ENCODE measurements at regions not wholly inside any gene's neighbourhood (a gene's known extent, or its start where the extent isn't known, plus 50 kb on each side); places are given as distances from the start of the nearest gene placed in this dataset.
A peak's percentile ranks its signal among the peaks of the same experiment; 100 is the strongest.

GRCh38 chr12:17975239-17975638, 114.8 kb downstream of the RERGL start:
- no peak for TF ChIP-seq CTCF (conservative IDR thresholded peaks at IDR 0.05; ENCODE audit: control insufficient read depth, insufficient read depth, low read depth, low read length)
- no peak overlapping the region for H3K4me3 ChIP-seq (ENCODE audit: control insufficient read depth, low read depth, low read length)
- no peak for DNase-seq (ENCODE audit: low read depth)

GRCh38 chr12:17971850-17972249, 118.1 kb downstream of the RERGL start:
- TF ChIP-seq CTCF (conservative IDR thresholded peaks at IDR 0.05; ENCODE audit: control insufficient read depth, insufficient read depth, low read depth, low read length), result no peak
- no peak overlapping the region for H3K4me3 ChIP-seq (ENCODE audit: control insufficient read depth, low read depth, low read length)

GRCh38 chr12:17954788-17955187, 135.2 kb downstream of the RERGL start:
- no peak overlapping the region for H3K4me3 ChIP-seq (ENCODE audit: control insufficient read depth, low read depth, low read length)
- DNase-seq (ENCODE audit: low read depth), result no peak
- TF ChIP-seq CTCF (conservative IDR thresholded peaks at IDR 0.05; ENCODE audit: control insufficient read depth, insufficient read depth, low read depth, low read length), result no peak

More at GRCh38 chr12:17971850-17972249, 118.1 kb downstream of the RERGL start:
- DNase-seq (ENCODE audit: low read depth), result peak; percentile 15

- TF ChIP-seq CTCF (conservative IDR thresholded peaks at IDR 0.05; ENCODE audit: control insufficient read depth, insufficient read depth, low read depth, low read length), result no peak
- H3K4me3 ChIP-seq (ENCODE audit: control insufficient read depth, low read depth, low read length), result no peak overlapping the region
- no peak for DNase-seq (ENCODE audit: low read depth)
Measured at GRCh38 chr12:17950898-17951297, 139.1 kb downstream of the RERGL start.

- TF ChIP-seq CTCF (conservative IDR thresholded peaks at IDR 0.05; ENCODE audit: control insufficient read depth, insufficient read depth, low read depth, low read length), result no peak
- no peak for DNase-seq (ENCODE audit: low read depth)
- no peak overlapping the region for H3K4me3 ChIP-seq (ENCODE audit: control insufficient read depth, low read depth, low read length)
Measured at GRCh38 chr12:17949558-17950141, 140.3 kb downstream of the RERGL start.

GRCh38 chr12:17928708-17929366, 161.2 kb downstream of the RERGL start:
- TF ChIP-seq CTCF (conservative IDR thresholded peaks at IDR 0.05; ENCODE audit: control insufficient read depth, insufficient read depth, low read depth, low read length), result peak; percentile 23
- DNase-seq (ENCODE audit: low read depth), result peak; percentile 72
- no peak overlapping the region for H3K4me3 ChIP-seq (ENCODE audit: control insufficient read depth, low read depth, low read length)
